Natural killer cell (primary cell): ENCODE measurements at regions not wholly inside any gene's neighbourhood (a gene's known extent, or its start where the extent isn't known, plus 50 kb on each side); places are given as distances from the start of the nearest gene placed in this dataset.

Source experiments
- ATAC-seq, 3 donors: fragments of 150-1000 bp in 2 of 3; fragments of 200-7000 bp in 1 of 3; cut with Tn5 transposase; 1 replicate in 1 of 3; 2 replicates in 2 of 3; pipeline ENCODE4 v1.10.0; 2021; ENCODE audit warnings: mild to moderate bottlenecking in 2 of 3, moderate library complexity in 2 of 3
- DNase-seq, 2 donors: peaks; one replicate each; pipeline versions ENCODE4 v3.0.0 to v3.0.0-alpha.2; 2013 to 2021; ENCODE audit warnings: mixed read lengths in 1 of 2
- H3K27ac ChIP-seq: one replicate; pipeline ENCODE4 v1.5.1; 2013; ENCODE audit warnings: mild to moderate bottlenecking, low read length
- H3K27me3 ChIP-seq: one replicate; pipeline ENCODE4 v1.6.1; 2013; ENCODE audit warnings: low read length; ENCODE audit not compliant: control insufficient read depth, insufficient read depth
- H3K36me3 ChIP-seq: one replicate; pipeline ENCODE4 v1.6.1; 2013; ENCODE audit warnings: low read length; ENCODE audit not compliant: control insufficient read depth, insufficient read depth
- H3K4me1 ChIP-seq: one replicate; pipeline ENCODE4 v1.6.1; 2013; ENCODE audit warnings: low read length; ENCODE audit not compliant: control insufficient read depth, insufficient read depth
- H3K4me3 ChIP-seq: one replicate; pipeline ENCODE4 v1.5.1; 2013; ENCODE audit warnings: low read length
- H3K9me3 ChIP-seq: one replicate; pipeline ENCODE4 v1.6.1; 2013; ENCODE audit warnings: low read length; ENCODE audit not compliant: control insufficient read depth, insufficient read depth
- H3K27ac Mint-ChIP-seq, 2 donors: one replicate each; pipeline ENCODE4 v1.8.0; 2022; ENCODE audit warnings: mild to moderate bottlenecking in 2 of 2, mixed read lengths in 2 of 2, moderate library complexity in 1 of 2
- H3K27me3 Mint-ChIP-seq, 2 donors: one replicate each; pipeline ENCODE4 v1.8.0; 2022; ENCODE audit warnings: low read depth in 2 of 2, mixed read lengths in 2 of 2
- H3K36me3 Mint-ChIP-seq: one replicate; pipeline ENCODE4 v1.8.0; 2022; ENCODE audit warnings: mixed read lengths
- H3K4me1 Mint-ChIP-seq, 2 donors: one replicate each; pipeline ENCODE4 v1.8.0; 2022; ENCODE audit warnings: mixed read lengths in 2 of 2
- H3K4me3 Mint-ChIP-seq: one replicate; pipeline ENCODE4 v1.8.0; 2022; ENCODE audit warnings: mild to moderate bottlenecking, moderate library complexity, mixed read lengths
- H3K9me3 Mint-ChIP-seq, 2 donors: one replicate each; pipeline ENCODE4 v1.8.0; 2022; ENCODE audit warnings: mixed read lengths in 2 of 2
- CTCF ChIP-seq: fragments of 200-600 bp; IDR thresholded peaks from one replicate; pipeline ENCODE4 v1.8.0; 2022; ENCODE audit warnings: antibody characterized with exemption
- WGBS: methylation state at CpG from one replicate; pipeline ENCODE4 v1.1.7; 2013; ENCODE audit warnings: missing lambda C conversion rate; ENCODE audit not compliant: insufficient coverage; 5-methylcytosine and 5-hydroxymethylcytosine counted together
- intact Hi-C: fragments of 100-400 bp; cut with micrococcal nuclease; formaldehyde crosslinking; loops from one replicate; pipeline ENCODE4 v1.14.2; 2022

DNA sequence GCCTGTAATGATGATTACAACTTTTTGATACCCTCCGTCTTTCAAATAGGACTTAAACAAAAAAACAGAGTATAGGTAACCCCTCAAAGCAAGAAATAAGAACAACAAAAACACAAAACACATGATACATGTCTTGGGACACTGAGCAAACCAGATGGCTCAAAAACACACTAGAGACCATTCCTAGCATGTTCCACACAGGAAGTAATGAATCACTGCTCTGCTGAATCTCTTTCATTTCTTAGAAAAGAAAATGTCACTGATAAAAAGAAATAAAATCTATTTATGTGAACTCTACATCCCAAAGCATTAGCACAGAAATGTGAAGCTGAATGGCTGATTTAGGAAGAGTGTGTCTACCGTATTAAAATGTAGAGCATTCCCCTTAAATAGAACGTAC is 134.5 kb upstream of the IL15 start:
- Mint-ChIP-seq H3K27me3 (no peaks in the 10 kb centered on the region), H3K27ac (no peak overlapping the region)

GRCh38 chr4:141502755-141503154 is 133.6 kb upstream of the IL15 start:
- Mint-ChIP-seq H3K27ac (no peak overlapping the region), H3K4me1 (no peaks in the 10 kb centered on the region), H3K4me3 (no peak overlapping the region), H3K27me3 (no peaks in the 10 kb centered on the region), H3K36me3 (no peaks in the 10 kb centered on the region), H3K9me3 (peaks cover 0 to 3% of the 10 kb centered on the region in 2 donors)
- DNase-seq, result no peak
- Histone ChIP-seq H3K27ac (no peak overlapping the region), H3K36me3 (no peaks in the 10 kb centered on the region), H3K4me3 (no peak overlapping the region), H3K9me3 (no peaks in the 10 kb centered on the region), H3K4me1 (no peaks in the 10 kb centered on the region), H3K27me3 (no peaks in the 10 kb centered on the region)
- 85% methylated on average over 2 of the region's 2 CpGs for WGBS
- intact Hi-C loops, result no loop called here
- ATAC-seq, result no peak
- no peak for TF ChIP-seq CTCF

More for the DNA sequence above, 134.5 kb upstream of the IL15 start:
- H3K9me3 ChIP-seq, result no peaks in the 10 kb centered on the region
- TF ChIP-seq CTCF, result no peak
- no peaks in the 10 kb centered on the region for H3K36me3 ChIP-seq
- no CpG with 5 or more reads among the region's 3 CpGs for WGBS
- ATAC-seq, result no peak
- no peaks in the 10 kb centered on the region for H3K4me1 ChIP-seq
- no peak overlapping the region for H3K27ac ChIP-seq
- no peak for DNase-seq
- no peaks in the 10 kb centered on the region for H3K36me3 Mint-ChIP-seq
- no peak overlapping the region for H3K4me3 Mint-ChIP-seq
- intact Hi-C loops, result no loop called here
- no peaks in the 10 kb centered on the region for H3K4me1 Mint-ChIP-seq
- peaks cover 0 to 3% of the 10 kb centered on the region in 2 donors for H3K9me3 Mint-ChIP-seq
- H3K4me3 ChIP-seq, result no peak overlapping the region
- no peaks in the 10 kb centered on the region for H3K27me3 ChIP-seq

GRCh38 chr4:141503260-141503659 is 133.1 kb upstream of the IL15 start:
- intact Hi-C loops, result no loop called here
- H3K27me3 ChIP-seq, result no peaks in the 10 kb centered on the region
- H3K27ac Mint-ChIP-seq, result no peak overlapping the region
- DNase-seq (no peak), ATAC-seq (no peak)
- no peaks in the 10 kb centered on the region for H3K9me3 ChIP-seq
- TF ChIP-seq CTCF, result no peak
- no peaks in the 10 kb centered on the region for H3K4me1 ChIP-seq
- H3K4me3 ChIP-seq, result no peak overlapping the region
- no peaks in the 10 kb centered on the region for H3K4me1 Mint-ChIP-seq
- H3K27me3 Mint-ChIP-seq, result no peaks in the 10 kb centered on the region
- H3K36me3 ChIP-seq, result no peaks in the 10 kb centered on the region
- H3K27ac ChIP-seq, result no peak overlapping the region
- no peak overlapping the region for H3K4me3 Mint-ChIP-seq
- peaks cover 2% of the 10 kb centered on the region for H3K36me3 Mint-ChIP-seq
- peaks cover 2 to 3% of the 10 kb centered on the region in 2 donors for H3K9me3 Mint-ChIP-seq

GRCh38 chr4:141511055-141511454 is 125.3 kb upstream of the IL15 start:
- no peaks in the 10 kb centered on the region for H3K36me3 ChIP-seq
- Mint-ChIP-seq H3K4me1 (no peaks in the 10 kb centered on the region), H3K27ac (no peak overlapping the region), H3K9me3 (peaks cover 10 to 16% of the 10 kb centered on the region in 2 donors), H3K27me3 (peaks cover 0 to under 1% of the 10 kb centered on the region in 2 donors), H3K36me3 (peaks cover 8% of the 10 kb centered on the region), H3K4me3 (no peak overlapping the region)
- H3K27ac ChIP-seq, result no peak overlapping the region
- H3K9me3 ChIP-seq, result no peaks in the 10 kb centered on the region
- no peak for ATAC-seq
- no peaks in the 10 kb centered on the region for H3K27me3 ChIP-seq
- intact Hi-C loops, result no loop called here
- DNase-seq, result no peak
- H3K4me1 ChIP-seq, result no peaks in the 10 kb centered on the region
- no peak overlapping the region for H3K4me3 ChIP-seq
- no peak for TF ChIP-seq CTCF
